ENCODE measurements at regions not wholly inside any gene's neighbourhood (a gene's known extent, or its start where the extent isn't known, plus 50 kb on each side); places are given as distances from the start of the nearest gene placed in this dataset.
"Not testable (repeated sequence)": the region's sequence is repeated elsewhere in the genome, so short reads cannot be mapped to it uniquely, and the experiment has no call there.

DNA sequence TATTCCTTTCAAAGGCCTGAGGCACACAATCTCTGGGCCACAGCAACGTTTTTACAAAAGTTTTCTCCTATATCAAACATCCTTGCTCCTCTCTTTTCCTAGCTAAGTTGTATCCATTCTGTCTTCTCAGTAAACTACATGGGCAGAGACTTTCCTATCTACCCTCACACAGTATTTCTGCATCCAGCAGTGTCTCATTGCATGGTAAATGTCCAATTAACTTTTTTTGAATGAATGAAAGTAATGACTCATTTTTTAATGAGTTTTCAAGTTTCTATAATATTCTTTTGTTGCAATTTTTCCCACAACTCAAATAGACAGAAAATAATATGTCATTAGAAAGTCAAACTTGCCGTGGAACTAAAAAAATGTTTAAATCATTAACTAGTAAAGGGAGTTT is 688.6 kb downstream of the JRKL start:
- Histone ChIP-seq H3K27me3 (no peaks in the 10 kb centered on the region), H3K36me3 (no peaks in the 10 kb centered on the region), H3K9me3 (peaks cover 0 to 11% (median 1%) of the 10 kb centered on the region in 3 donors), H3K27ac (no peak overlapping the region), H3K4me3 (no peak overlapping the region), H3K4me1 (no peaks in the 10 kb centered on the region)
- intact Hi-C loops (cut with DNase I; ENCODE audit: low total_unique reads), result no loop called here
- DNase-seq, result no peak
- no peak for TF ChIP-seq CTCF (IDR thresholded peaks at IDR 0.05)

DNA sequence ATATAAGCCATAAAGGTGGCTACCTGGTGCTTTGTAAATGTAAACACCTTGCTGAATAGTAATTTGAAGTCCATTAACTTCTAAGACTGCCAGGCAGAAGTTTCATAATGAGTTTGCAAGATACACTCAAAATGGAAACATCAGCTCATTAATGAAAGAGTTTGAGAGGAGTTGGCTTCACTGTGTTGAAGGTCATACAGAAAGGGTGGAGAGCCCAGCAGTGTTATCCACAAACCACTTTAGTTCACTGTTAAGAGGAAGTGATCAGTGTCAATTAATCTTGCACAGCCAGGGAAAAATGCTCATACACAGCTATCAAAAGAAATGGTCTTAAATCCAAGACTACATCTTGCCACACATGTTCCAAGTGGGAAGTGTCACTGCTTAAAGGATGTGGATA is 689.4 kb downstream of the JRKL start:
- Histone ChIP-seq H3K9me3 (peaks cover 0 to 3% (median 0%) of the 10 kb centered on the region in 3 donors), H3K36me3 (no peaks in the 10 kb centered on the region), H3K4me1 (no peaks in the 10 kb centered on the region), H3K27ac (no peak overlapping the region), H3K4me3 (no peak overlapping the region), H3K27me3 (no peaks in the 10 kb centered on the region)
- TF ChIP-seq CTCF (IDR thresholded peaks at IDR 0.05), result no peak
- no peak for DNase-seq
- intact Hi-C loops (cut with DNase I; ENCODE audit: low total_unique reads), result no loop called here

DNA sequence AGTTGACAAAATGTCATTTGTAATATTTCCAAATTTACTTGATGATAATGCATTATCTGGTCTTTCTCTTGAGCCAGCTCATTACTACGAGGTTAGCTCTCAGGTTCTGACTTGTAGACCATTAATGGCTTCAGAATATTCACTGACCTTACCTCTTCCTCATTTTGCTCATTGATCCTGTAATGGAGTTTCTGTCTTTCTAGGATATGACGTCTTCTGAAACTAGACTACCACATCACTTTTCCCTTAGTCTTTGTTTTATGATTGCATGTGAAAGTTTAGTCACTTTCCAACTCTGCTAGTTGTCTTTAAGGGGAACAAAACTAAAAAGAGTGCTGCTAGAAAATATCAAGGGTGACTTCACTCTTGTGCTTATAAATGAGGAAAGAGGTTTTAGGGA is 697.6 kb downstream of the JRKL start:
- DNase-seq, result no peak
- no peaks in the 10 kb centered on the region for H3K36me3 ChIP-seq
- intact Hi-C loops (cut with DNase I; ENCODE audit: low total_unique reads), result no loop called here
- no peaks in the 10 kb centered on the region for H3K9me3 ChIP-seq
- H3K4me3 ChIP-seq, result no peak overlapping the region
- H3K4me1 ChIP-seq, result no peaks in the 10 kb centered on the region
- no peaks in the 10 kb centered on the region for H3K27me3 ChIP-seq
- no peak overlapping the region for H3K27ac ChIP-seq
- no peak for TF ChIP-seq CTCF (IDR thresholded peaks at IDR 0.05)

DNA sequence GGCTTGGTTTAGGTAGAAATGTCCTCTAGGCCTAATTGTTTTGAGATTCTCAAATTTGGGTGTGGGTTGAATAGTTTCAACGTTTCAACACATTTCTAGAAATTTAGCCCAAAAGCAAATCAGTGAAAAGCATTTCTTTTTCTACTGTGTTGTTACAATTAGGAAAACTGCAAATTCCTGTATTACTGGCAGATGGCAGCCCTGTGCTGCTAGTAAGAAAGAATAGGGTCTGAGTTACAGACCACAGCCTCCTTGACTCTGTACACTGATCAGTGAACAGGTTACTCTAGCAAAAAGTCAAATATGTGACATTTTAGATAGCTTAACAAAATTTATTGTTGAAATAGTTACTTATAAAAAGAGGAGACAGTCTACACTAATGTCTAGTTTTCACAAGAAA is 703.0 kb downstream of the JRKL start:
- H3K27me3 ChIP-seq, result no peaks in the 10 kb centered on the region
- H3K36me3 ChIP-seq, result no peaks in the 10 kb centered on the region
- TF ChIP-seq CTCF (IDR thresholded peaks at IDR 0.05), result no peak
- no peaks in the 10 kb centered on the region for H3K9me3 ChIP-seq
- no peak overlapping the region for H3K27ac ChIP-seq
- intact Hi-C loops (cut with DNase I; ENCODE audit: low total_unique reads), result no loop called here
- no peak for DNase-seq
- H3K4me3 ChIP-seq, result no peak overlapping the region
- H3K4me1 ChIP-seq, result no peaks in the 10 kb centered on the region

GRCh38 chr11:97102180-97102579 is 712.4 kb downstream of the JRKL start:
- H3K36me3 ChIP-seq; H3K9me3 ChIP-seq; H3K27ac ChIP-seq; intact Hi-C loops (cut with DNase I; ENCODE audit: low total_unique reads); DNase-seq; H3K4me3 ChIP-seq; H3K27me3 ChIP-seq; H3K4me1 ChIP-seq: not testable (repeated sequence)

GRCh38 chr11:97107604-97108003 is 717.8 kb downstream of the JRKL start:
- no peak for DNase-seq
- Histone ChIP-seq H3K36me3 (no peaks in the 10 kb centered on the region), H3K4me3 (no peak overlapping the region), H3K9me3 (no peaks in the 10 kb centered on the region), H3K4me1 (no peaks in the 10 kb centered on the region), H3K27me3 (no peaks in the 10 kb centered on the region), H3K27ac (no peak overlapping the region)
- no peak for TF ChIP-seq CTCF (IDR thresholded peaks at IDR 0.05)
- intact Hi-C loops (cut with DNase I; ENCODE audit: low total_unique reads), result no loop called here

All from tibial artery (tissue), 4 donors.